GM12873 (cell line): ENCODE measurements at regions not wholly inside any gene's neighbourhood (a gene's known extent, or its start where the extent isn't known, plus 50 kb on each side); places are given as distances from the start of the nearest gene placed in this dataset.

Experiments
- CTCF ChIP-seq: IDR thresholded peaks from 2 replicates; pipeline ENCODE4 v1.5.1; 2012; ENCODE audit warnings: low read depth, mild to moderate bottlenecking, moderate library complexity, low read length, control low read depth; ENCODE audit not compliant: insufficient read depth; ENCODE audit errors: missing control alignments

GRCh38 chr9:129374231-129374630, 196.2 kb upstream of the IER5L start:
- TF ChIP-seq CTCF: no peak

- no peak for TF ChIP-seq CTCF
Measured at GRCh38 chr9:129373361-129373760, 195.3 kb upstream of the IER5L start.

GRCh38 chr9:129370770-129371169, 192.7 kb upstream of the IER5L start:
- TF ChIP-seq CTCF: no peak

- no peak for TF ChIP-seq CTCF
Measured at GRCh38 chr9:129368444-129368978, 190.4 kb upstream of the IER5L start.

GRCh38 chr9:129367287-129367686, 189.2 kb upstream of the IER5L start:
- no peak for TF ChIP-seq CTCF

GRCh38 chr9:129365196-129365595, 187.1 kb upstream of the IER5L start:
- no peak for TF ChIP-seq CTCF

- no peak for TF ChIP-seq CTCF
Measured at GRCh38 chr9:129363216-129363873, 185.3 kb upstream of the IER5L start.
